ENCODE measurements at regions not wholly inside any gene's neighbourhood (a gene's known extent, or its start where the extent isn't known, plus 50 kb on each side); places are given as distances from the start of the nearest gene placed in this dataset.

DNA sequence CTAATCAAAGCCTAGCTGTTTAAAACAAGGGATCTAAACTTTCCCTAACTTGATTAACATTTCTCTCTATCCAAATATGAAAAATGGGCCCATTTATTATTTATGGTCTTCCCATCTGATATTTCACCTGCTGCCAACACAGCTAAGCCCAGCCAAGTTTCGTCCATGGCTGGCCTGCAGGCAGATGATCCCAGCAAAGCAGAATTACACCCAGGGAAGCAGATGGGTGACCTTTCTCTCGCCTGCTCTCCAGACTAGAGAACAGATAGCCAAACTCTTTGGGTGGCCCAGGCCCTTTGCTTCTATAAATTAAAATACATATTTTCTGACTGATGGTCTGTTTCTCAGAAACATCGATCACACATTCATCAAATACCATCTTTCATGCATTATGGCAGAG lies 1038.8 kb downstream of the AGBL1 start:
- no peaks in the 10 kb centered on the region for H3K27me3 ChIP-seq (ENCODE audit: control insufficient read depth, insufficient read depth, low read length)
- no peak overlapping the region for H3K9ac ChIP-seq (ENCODE audit: low read depth, low read length)
- H3K4me3 ChIP-seq (ENCODE audit: low read depth, low read length), result no peak overlapping the region
- H3K4me1 ChIP-seq (ENCODE audit: control insufficient read depth, insufficient read depth, low read length), result no peaks in the 10 kb centered on the region
- H3K9me3 ChIP-seq (ENCODE audit: control insufficient read depth, insufficient read depth, low read length), result no peaks in the 10 kb centered on the region
- no peaks in the 10 kb centered on the region for H3K36me3 ChIP-seq (ENCODE audit: control insufficient read depth, insufficient read depth, low read length)

DNA sequence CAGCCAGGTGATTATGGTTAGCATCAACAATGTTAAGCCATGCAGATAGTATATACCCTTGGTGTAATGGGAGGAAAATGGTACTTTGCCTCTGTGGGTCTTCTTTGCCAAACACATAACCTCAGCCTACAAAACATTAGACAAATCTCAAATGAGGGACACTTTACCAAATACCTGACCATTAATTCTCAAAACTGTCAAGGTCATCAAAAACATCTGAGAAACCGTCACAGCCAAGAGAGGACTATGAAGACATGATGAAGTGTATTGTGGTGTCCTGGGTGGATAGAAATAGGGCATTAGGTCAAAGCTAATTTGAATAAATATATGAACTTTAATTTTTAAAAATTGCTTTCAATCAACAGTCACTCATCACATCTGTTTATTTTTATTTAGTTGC lies 1036.1 kb downstream of the AGBL1 start:
- no peaks in the 10 kb centered on the region for H3K9me3 ChIP-seq (ENCODE audit: control insufficient read depth, insufficient read depth, low read length)
- no peaks in the 10 kb centered on the region for H3K27me3 ChIP-seq (ENCODE audit: control insufficient read depth, insufficient read depth, low read length)
- H3K9ac ChIP-seq (ENCODE audit: low read depth, low read length), result no peak overlapping the region
- H3K36me3 ChIP-seq (ENCODE audit: control insufficient read depth, insufficient read depth, low read length), result no peaks in the 10 kb centered on the region
- H3K4me3 ChIP-seq (ENCODE audit: low read depth, low read length), result no peak overlapping the region
- H3K4me1 ChIP-seq (ENCODE audit: control insufficient read depth, insufficient read depth, low read length), result no peaks in the 10 kb centered on the region

DNA sequence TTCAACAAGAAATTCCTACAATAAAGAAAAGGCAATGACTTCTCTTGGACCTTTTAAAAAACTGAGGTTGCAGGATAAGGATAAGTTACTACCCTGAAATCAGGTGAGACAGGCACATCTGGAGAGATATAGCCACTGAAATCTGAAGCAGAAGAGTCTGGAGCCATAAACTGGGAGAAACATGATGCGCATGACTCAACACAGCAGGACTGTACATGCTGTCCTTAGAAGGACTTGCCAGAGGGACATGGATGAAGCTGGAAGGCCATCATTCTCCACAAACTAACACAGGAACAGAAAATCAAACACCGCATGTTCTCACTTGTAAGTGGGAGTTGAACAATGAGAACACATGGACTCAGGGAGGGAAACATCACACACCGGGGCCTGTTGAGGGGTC lies 1020.2 kb downstream of the AGBL1 start:
- Histone ChIP-seq H3K9me3 (ENCODE audit: control insufficient read depth, insufficient read depth, low read length) (no peaks in the 10 kb centered on the region), H3K9ac (ENCODE audit: low read depth, low read length) (no peak overlapping the region), H3K4me1 (ENCODE audit: control insufficient read depth, insufficient read depth, low read length) (no peaks in the 10 kb centered on the region), H3K4me3 (ENCODE audit: low read depth, low read length) (no peak overlapping the region), H3K36me3 (ENCODE audit: control insufficient read depth, insufficient read depth, low read length) (no peaks in the 10 kb centered on the region), H3K27me3 (ENCODE audit: control insufficient read depth, insufficient read depth, low read length) (no peaks in the 10 kb centered on the region)

DNA sequence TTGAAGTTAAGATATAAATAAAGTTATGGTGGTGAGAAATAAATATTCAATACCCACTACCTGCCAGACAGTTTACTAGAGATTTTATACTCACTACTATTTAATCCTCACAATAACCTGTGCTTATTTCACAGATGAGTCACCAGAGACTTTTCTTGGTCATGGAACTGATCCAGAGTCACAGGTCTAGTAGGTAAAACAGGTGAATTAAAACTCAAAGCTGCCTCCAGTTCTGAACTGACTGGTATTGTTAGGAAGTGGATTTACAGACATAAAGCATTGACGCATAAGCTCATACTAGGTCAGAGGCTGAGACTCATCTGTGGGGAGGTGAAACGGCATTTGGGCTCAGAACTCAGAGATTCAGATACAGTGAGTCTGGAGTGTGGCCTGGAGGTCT lies 1009.9 kb downstream of the AGBL1 start:
- Histone ChIP-seq H3K9ac (ENCODE audit: low read depth, low read length) (no peak overlapping the region), H3K4me3 (ENCODE audit: low read depth, low read length) (no peak overlapping the region), H3K27me3 (ENCODE audit: control insufficient read depth, insufficient read depth, low read length) (no peaks in the 10 kb centered on the region), H3K4me1 (ENCODE audit: control insufficient read depth, insufficient read depth, low read length) (no peaks in the 10 kb centered on the region), H3K36me3 (ENCODE audit: control insufficient read depth, insufficient read depth, low read length) (no peaks in the 10 kb centered on the region), H3K9me3 (ENCODE audit: control insufficient read depth, insufficient read depth, low read length) (no peaks in the 10 kb centered on the region)

DNA sequence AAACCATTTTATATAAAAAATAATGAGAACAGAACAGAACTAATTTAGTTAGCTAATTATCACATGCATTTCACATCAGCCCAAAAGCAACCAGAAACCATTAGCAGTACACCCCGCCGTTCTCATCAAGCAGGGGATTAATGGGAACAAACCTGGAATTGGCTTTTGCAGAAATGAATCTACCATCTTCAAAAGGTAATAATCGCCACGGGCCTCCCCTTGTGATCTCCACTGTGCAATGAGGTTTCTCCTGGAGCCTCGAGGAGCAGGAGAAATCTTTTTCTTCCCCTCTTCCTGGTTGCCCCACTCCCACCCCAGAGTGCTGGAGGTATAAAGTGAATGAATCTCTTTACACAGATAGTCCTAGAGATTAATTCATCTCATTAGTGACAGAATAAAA lies 1003.5 kb downstream of the AGBL1 start:
- no peaks in the 10 kb centered on the region for H3K36me3 ChIP-seq (ENCODE audit: control insufficient read depth, insufficient read depth, low read length)

DNA sequence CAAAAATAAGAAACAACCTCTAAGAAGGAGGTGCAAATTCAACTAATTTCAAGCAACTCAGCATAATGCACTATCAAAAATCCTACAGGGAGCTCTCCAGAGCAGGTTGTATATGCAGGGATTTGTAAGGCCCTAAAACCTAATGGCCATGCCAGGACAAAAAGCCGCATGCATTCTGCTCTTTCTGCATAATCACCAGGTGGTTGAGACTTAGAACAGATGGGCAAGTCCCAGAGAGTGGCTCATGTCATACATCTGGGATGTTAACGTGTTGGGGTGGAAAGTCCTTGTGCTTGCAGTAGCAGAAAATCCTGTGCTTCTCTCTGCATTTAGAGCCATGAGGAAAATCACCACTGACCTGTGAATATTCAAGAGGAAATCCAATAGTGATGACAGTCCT lies 1002.9 kb downstream of the AGBL1 start:
- no peaks in the 10 kb centered on the region for H3K27me3 ChIP-seq (ENCODE audit: control insufficient read depth, insufficient read depth, low read length)
- H3K36me3 ChIP-seq (ENCODE audit: control insufficient read depth, insufficient read depth, low read length), result no peaks in the 10 kb centered on the region
- H3K9ac ChIP-seq (ENCODE audit: low read depth, low read length), result no peak overlapping the region
- no peaks in the 10 kb centered on the region for H3K4me1 ChIP-seq (ENCODE audit: control insufficient read depth, insufficient read depth, low read length)
- no peaks in the 10 kb centered on the region for H3K9me3 ChIP-seq (ENCODE audit: control insufficient read depth, insufficient read depth, low read length)
- H3K4me3 ChIP-seq (ENCODE audit: low read depth, low read length), result no peak overlapping the region

More for the DNA sequence above, 1003.5 kb downstream of the AGBL1 start:
- H3K9ac ChIP-seq (ENCODE audit: low read depth, low read length), result no peak overlapping the region
- H3K4me1 ChIP-seq (ENCODE audit: control insufficient read depth, insufficient read depth, low read length), result no peaks in the 10 kb centered on the region
- no peaks in the 10 kb centered on the region for H3K27me3 ChIP-seq (ENCODE audit: control insufficient read depth, insufficient read depth, low read length)
- no peaks in the 10 kb centered on the region for H3K9me3 ChIP-seq (ENCODE audit: control insufficient read depth, insufficient read depth, low read length)
- no peak overlapping the region for H3K4me3 ChIP-seq (ENCODE audit: low read depth, low read length)

DNA sequence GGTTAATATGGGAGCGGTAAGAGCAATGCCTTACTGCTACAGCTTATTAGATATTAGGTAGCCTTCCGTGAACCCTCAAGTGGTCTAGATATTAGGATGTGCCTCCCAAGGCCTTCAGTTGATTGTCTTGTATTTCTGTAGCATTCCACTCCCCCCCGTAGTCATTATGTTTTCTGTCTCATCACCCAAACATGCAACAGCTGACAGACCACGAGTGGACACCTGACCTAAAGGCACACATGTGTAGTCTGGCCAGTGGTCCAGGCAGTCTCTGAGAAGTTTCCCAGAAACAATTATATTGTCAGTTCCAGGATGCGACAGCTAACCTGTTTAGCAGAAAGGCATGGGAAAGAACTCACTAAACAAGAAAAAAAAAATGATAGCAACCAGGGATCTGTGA lies 1000.9 kb downstream of the AGBL1 start:
- Histone ChIP-seq H3K36me3 (ENCODE audit: control insufficient read depth, insufficient read depth, low read length) (no peaks in the 10 kb centered on the region), H3K9ac (ENCODE audit: low read depth, low read length) (no peak overlapping the region), H3K4me3 (ENCODE audit: low read depth, low read length) (no peak overlapping the region), H3K27me3 (ENCODE audit: control insufficient read depth, insufficient read depth, low read length) (no peaks in the 10 kb centered on the region), H3K9me3 (ENCODE audit: control insufficient read depth, insufficient read depth, low read length) (no peaks in the 10 kb centered on the region), H3K4me1 (ENCODE audit: control insufficient read depth, insufficient read depth, low read length) (no peaks in the 10 kb centered on the region)
